K562 (cell line): ENCODE measurements at regions not wholly inside any gene's neighbourhood (a gene's known extent, or its start where the extent isn't known, plus 50 kb on each side); places are given as distances from the start of the nearest gene placed in this dataset.

Experiments used
- BCLAF1 ChIP-seq, 2 experiments: fragments of 450-650 bp in 1 of 2; IDR thresholded peaks; 2 replicates each; pipeline ENCODE4 v1.6.1; 2011 to 2017; ENCODE audit warnings: low read depth in 2 of 2, antibody characterized with exemption in 1 of 2, borderline replicate concordance in 1 of 2, low read length in 1 of 2, mild to moderate bottlenecking in 1 of 2, mixed read lengths in 1 of 2; ENCODE audit not compliant: control insufficient read depth in 1 of 2
- ELF1 ChIP-seq: fragments of 200-800 bp; sonication (Bioruptor generic); IDR thresholded peaks from 2 replicates; pipeline ENCODE4 v1.6.1; 2016; ENCODE audit warnings: missing genetic modification characterization, missing compliant biosample characterization
- ESRRA ChIP-seq: fragments of 450-650 bp; IDR thresholded peaks from 2 replicates; pipeline ENCODE4 v1.6.1; 2014; ENCODE audit warnings: low read depth, mild to moderate bottlenecking, moderate library complexity, borderline replicate concordance
- EZH2 ChIP-seq: IDR thresholded peaks from 2 replicates; pipeline ENCODE4 v1.6.1; 2012; ENCODE audit warnings: low read depth, mild to moderate bottlenecking, inconsistent platforms, low read length, borderline replicate concordance
- PHTF2 ChIP-seq: fragments of 250-450 bp; sonication (Bioruptor Pico); IDR thresholded peaks from 2 replicates; pipeline ENCODE4 v1.5.0; 2021; ENCODE audit warnings: mild to moderate bottlenecking
- RFX5 ChIP-seq: IDR thresholded peaks from 2 replicates; pipeline ENCODE4 v1.6.1; 2011; ENCODE audit warnings: low read depth, mild to moderate bottlenecking, improper control_type of control experiment, low read length
- SAP30 ChIP-seq: fragments of 200-600 bp; sonication (generic); IDR thresholded peaks from 2 replicates; pipeline ENCODE4 v1.6.1; 2012; ENCODE audit warnings: borderline replicate concordance, low read depth, mild to moderate bottlenecking, moderate library complexity, low read length, control low read depth, inconsistent platforms; ENCODE audit not compliant: insufficient read depth, poor library complexity, severe bottlenecking
- SRF ChIP-seq, 2 experiments: fragments of 250-450, 450-650 bp in 1 of 2; sonication (Bioruptor Pico) in 1 of 2; sonication (generic) in 1 of 2; formaldehyde crosslinking; IDR thresholded peaks; 2 replicates each; pipeline versions ENCODE4 v1.5.0 to v1.5.1; 2020 to 2022; ENCODE audit warnings: mild to moderate bottlenecking in 1 of 2, missing genetic modification reagents in 1 of 2
- U2AF1 ChIP-seq: fragments of 200-400 bp; formaldehyde crosslinking; optimal IDR thresholded peaks from 2 replicates; pipeline ENCODE3; 2017; ENCODE audit warnings: mild to moderate bottlenecking, low read depth, low read length, moderate library complexity
- ZNF23 ChIP-seq: fragments of 250-450 bp; sonication (Bioruptor Pico); IDR thresholded peaks from 2 replicates; pipeline ENCODE4 v1.4.0; 2020; ENCODE audit warnings: mild to moderate bottlenecking
- ZNF655 ChIP-seq: fragments of 250-450 bp; sonication (Bioruptor Pico); IDR thresholded peaks from 2 replicates; pipeline ENCODE4 v1.5.0; 2021
- ZNF77 ChIP-seq: fragments of 250-450 bp; sonication (Bioruptor Pico); IDR thresholded peaks from 2 replicates; pipeline ENCODE4 v1.5.0; 2020

- no peak for TF ChIP-seq PHTF2
- TF ChIP-seq RFX5 = no peak
- TF ChIP-seq ELF1 = no peak
- no peak for TF ChIP-seq ZNF77 (CRISPR knock-in tag)
- TF ChIP-seq ZNF655 = no peak
- no peak for TF ChIP-seq SAP30
- no peak for TF ChIP-seq ZNF23 (CRISPR knock-in tag)
- no peak for TF ChIP-seq BCLAF1 (IDR thresholded peaks at IDR 0.05; ENCODE audit: borderline replicate concordance in 1 of 2, control insufficient read depth in 1 of 2, low read depth in 2 of 2, low read length in 1 of 2)
- no peak for TF ChIP-seq EZH2
- TF ChIP-seq ESRRA = no peak
- no peak for TF ChIP-seq SRF (CRISPR knock-in tag; IDR thresholded peaks at IDR 0.05)
- TF ChIP-seq U2AF1 = no peak
These were observed 80.4 kb upstream of the ZBTB20 start for GRCh38 chr3:115227461-115227860.
